GM12873 (cell line): ENCODE measurements at regions not wholly inside any gene's neighbourhood (a gene's known extent, or its start where the extent isn't known, plus 50 kb on each side); places are given as distances from the start of the nearest gene placed in this dataset.

Experiments used
- TF ChIP-seq, protein P1 (sequence below): IDR thresholded peaks from 2 replicates; pipeline ENCODE4 v1.5.1; 2012; ENCODE audit warnings: low read depth, mild to moderate bottlenecking, moderate library complexity, low read length, control low read depth; ENCODE audit not compliant: insufficient read depth; ENCODE audit errors: missing control alignments

DNA sequence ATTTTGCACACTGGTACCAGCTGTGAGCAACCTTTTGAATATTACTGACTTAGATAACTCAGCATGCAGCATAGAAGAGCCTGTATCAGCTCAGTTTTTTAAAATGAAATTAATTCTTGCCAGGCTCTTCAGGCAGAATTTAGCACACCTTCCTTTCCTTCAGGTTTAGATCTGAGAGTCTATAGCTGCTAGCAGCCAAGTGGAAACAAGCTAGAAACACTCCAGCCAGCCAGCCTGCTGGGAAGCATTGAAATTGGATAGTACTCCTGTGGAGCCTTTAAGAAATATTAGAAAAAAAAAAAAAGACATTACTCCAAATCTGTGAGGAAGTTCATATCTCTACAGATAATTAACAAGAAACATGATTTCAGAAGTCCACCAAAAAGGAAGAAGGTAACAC, 812.2 kb downstream of the DTWD2 start:
- TF ChIP-seq, protein P1, sequence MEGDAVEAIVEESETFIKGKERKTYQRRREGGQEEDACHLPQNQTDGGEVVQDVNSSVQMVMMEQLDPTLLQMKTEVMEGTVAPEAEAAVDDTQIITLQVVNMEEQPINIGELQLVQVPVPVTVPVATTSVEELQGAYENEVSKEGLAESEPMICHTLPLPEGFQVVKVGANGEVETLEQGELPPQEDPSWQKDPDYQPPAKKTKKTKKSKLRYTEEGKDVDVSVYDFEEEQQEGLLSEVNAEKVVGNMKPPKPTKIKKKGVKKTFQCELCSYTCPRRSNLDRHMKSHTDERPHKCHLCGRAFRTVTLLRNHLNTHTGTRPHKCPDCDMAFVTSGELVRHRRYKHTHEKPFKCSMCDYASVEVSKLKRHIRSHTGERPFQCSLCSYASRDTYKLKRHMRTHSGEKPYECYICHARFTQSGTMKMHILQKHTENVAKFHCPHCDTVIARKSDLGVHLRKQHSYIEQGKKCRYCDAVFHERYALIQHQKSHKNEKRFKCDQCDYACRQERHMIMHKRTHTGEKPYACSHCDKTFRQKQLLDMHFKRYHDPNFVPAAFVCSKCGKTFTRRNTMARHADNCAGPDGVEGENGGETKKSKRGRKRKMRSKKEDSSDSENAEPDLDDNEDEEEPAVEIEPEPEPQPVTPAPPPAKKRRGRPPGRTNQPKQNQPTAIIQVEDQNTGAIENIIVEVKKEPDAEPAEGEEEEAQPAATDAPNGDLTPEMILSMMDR: no peak

DNA sequence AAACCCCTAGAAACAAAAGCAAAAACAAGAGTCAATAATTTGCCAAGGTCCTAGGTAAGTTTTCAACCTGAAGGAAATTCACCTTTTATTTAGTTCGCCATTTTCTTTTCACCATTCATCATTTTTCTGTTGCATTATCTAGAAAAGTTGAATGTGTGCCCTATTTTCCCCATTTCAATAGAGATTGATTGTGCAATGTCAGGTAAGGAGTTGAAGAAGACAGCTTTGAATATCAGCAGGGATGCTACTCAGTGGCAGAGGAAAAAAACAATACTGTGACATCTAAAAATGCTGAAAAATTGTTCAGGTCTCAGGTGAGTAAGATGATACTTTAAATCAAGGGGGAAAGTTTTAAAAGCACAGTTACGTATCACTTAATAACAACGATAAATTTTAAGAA, 813.7 kb downstream of the DTWD2 start:
- TF ChIP-seq, protein P1: no peak

DNA sequence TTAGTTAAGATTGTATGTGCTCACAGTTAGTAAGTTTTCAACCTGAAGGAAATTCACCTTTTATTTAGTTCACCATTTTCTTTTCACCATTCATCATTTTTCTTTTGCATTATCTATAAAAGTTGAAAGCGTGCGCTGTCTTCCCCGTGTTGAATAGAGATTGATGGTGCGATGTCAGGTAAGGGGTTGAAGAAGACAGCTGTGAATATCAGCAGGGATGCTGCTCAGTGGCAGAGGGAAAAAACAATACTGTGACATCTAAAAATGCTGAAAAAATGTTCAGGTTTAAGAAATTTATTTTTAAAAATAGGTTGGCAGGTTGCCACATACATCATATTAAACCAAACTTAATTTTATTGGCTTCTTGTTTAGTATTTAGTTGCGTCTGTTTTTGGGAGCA, 815.0 kb downstream of the DTWD2 start:
- TF ChIP-seq, protein P1: no peak

DNA sequence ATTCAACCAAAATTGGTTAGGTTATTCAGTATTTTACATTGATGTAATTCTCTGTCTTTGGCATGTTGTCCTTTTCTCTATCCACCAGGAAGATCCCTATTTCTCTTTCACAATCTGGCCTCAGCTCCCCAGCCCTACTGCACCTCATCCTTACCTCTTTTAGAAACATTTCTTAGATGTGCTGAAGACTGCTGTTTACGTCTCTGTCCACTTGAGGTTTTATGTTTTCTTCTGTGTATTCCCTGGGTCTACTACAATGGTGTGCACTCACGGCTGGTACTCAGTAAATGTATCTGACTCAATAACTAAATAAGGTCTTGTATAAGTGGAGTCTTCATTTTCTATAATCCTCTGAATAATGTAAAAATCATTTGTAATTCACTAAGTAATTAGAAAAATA, 822.7 kb downstream of the DTWD2 start:
- TF ChIP-seq, protein P1: no peak

DNA sequence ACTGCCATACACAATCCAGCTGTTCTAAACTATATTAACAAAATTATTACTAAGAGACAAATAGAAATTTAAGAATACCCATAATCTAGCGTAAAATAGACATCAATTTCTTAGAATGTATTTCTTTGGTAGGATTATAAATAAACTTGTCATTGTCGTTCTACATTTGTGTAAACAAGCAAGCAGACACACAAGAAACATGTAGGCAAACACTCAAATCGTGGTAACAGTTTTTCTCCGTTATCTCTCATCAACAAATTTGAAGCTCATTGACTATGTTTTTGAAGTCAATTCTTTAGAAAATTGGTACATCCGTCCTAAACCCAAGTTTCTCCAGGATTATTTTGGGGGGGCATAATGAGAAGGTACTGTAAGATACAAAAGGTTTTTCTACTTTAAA, 832.2 kb downstream of the DTWD2 start:
- TF ChIP-seq, protein P1: no peak

DNA sequence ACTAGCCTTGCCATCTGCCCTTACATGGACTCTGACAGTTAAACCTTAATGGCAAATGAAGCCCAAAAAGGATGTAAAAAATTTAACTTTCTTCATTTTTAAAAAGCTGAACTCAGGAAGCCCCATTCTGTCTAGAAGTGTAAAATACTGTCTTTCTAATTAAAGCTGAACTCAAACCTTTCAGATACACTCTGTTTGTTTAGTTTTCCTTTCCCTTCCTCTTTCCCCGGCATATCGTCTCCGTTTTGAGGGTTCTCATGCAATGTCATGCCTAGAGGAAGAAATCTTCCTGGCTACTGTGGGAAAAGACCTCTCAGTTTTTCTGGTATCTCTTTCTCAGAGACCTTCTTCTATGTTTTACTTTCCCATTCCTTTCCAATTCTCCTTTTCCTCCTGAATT, 841.5 kb downstream of the DTWD2 start:
- TF ChIP-seq, protein P1: no peak

DNA sequence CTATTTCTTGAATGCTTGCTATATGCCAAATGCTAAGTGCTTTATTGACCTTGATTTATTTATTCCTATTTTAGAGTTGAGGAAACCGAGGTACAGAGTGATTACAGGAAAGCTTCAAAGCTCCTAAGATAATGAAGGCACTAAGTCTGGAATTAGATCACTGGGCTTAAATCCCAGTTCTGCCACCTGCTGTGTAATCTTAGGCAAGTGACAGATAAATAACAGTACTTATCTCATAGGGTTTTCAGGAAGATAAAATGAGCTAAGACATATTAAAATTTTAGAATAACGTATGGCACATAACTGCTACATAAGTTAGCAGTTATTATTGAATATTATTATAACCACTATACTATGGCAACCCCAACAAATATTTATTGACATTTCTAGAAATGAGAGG, 843.8 kb downstream of the DTWD2 start:
- TF ChIP-seq, protein P1: no peak
